ENCODE measurements at regions not wholly inside any gene's neighbourhood (a gene's known extent, or its start where the extent isn't known, plus 50 kb on each side); places are given as distances from the start of the nearest gene placed in this dataset.

GRCh38 chr16:85483424-85483823, 129.7 kb upstream of the GSE1 start:
- no TSS peak for BruUV-seq (replicated peaks)
- ATAC-seq (no peak), DNase-seq (ENCODE audit: low read depth, low spot score) (no peak)
- H3K9me3 ChIP-seq (ENCODE audit: control insufficient read depth, insufficient read depth, low read depth, low read length) = no peaks in the 10 kb centered on the region
- ChIA-PET POLR2A (no interaction called here), CTCF (no interaction called here)
- intact Hi-C loops (cut with micrococcal nuclease; ENCODE audit: unreplicated experiment) = no loop called here
- TF ChIP-seq POLR2AphosphoS5 (IDR thresholded peaks at IDR 0.05; ENCODE audit: low read depth, low read length) (no peak), SIN3A (IDR thresholded peaks at IDR 0.05; ENCODE audit: borderline replicate concordance, insufficient read depth, low read depth, low read length) (no peak), REST (IDR thresholded peaks at IDR 0.05; ENCODE audit: insufficient read depth in 1 of 2, low read depth in 2 of 2, low read length in 1 of 2) (no peak), TCF7L2 (IDR thresholded peaks at IDR 0.05; ENCODE audit: low read depth, low read length) (no peak), CTCF (IDR thresholded peaks at IDR 0.05) (no peak)
- H3K36me3 ChIP-seq (ENCODE audit: control insufficient read depth, insufficient read depth, low read length) = no peaks in the 10 kb centered on the region
- in situ Hi-C loops (cut with HindIII; ENCODE audit: low pct_unique_long_range_greater_than_20kb, low sequenced_read_pairs) = no loop called here
- no peak overlapping the region for H3K4me3 ChIP-seq (ENCODE audit: low read depth in 2 of 2, low read length in 2 of 2)
- H3K27ac ChIP-seq (ENCODE audit: low read length) = no peak overlapping the region
- H3K4me1 ChIP-seq (ENCODE audit: control insufficient read depth, insufficient read depth, low read length) = no peaks in the 10 kb centered on the region
- no peaks in the 10 kb centered on the region for H3K27me3 ChIP-seq (ENCODE audit: control insufficient read depth, insufficient read depth, low read length)

GRCh38 chr16:85484347-85485300, 128.5 kb upstream of the GSE1 start:
- BruUV-seq (replicated peaks) = no TSS peak
- Histone ChIP-seq H3K9me3 (ENCODE audit: control insufficient read depth, insufficient read depth, low read depth, low read length) (no peaks in the 10 kb centered on the region), H3K4me3 (ENCODE audit: low read depth in 2 of 2, low read length in 2 of 2) (no peak overlapping the region), H3K27me3 (ENCODE audit: control insufficient read depth, insufficient read depth, low read length) (no peaks in the 10 kb centered on the region), H3K27ac (ENCODE audit: low read length) (no peak overlapping the region), H3K4me1 (ENCODE audit: control insufficient read depth, insufficient read depth, low read length) (no peaks in the 10 kb centered on the region), H3K36me3 (ENCODE audit: control insufficient read depth, insufficient read depth, low read length) (no peaks in the 10 kb centered on the region)
- no peak for DNase-seq (ENCODE audit: low read depth, low spot score)
- ChIA-PET CTCF (no interaction called here), POLR2A (no interaction called here)
- intact Hi-C loops (cut with micrococcal nuclease; ENCODE audit: unreplicated experiment) (no loop called here), in situ Hi-C loops (cut with HindIII; ENCODE audit: low pct_unique_long_range_greater_than_20kb, low sequenced_read_pairs) (no loop called here)
- no peak for TF ChIP-seq REST (IDR thresholded peaks at IDR 0.05; ENCODE audit: insufficient read depth in 1 of 2, low read depth in 2 of 2, low read length in 1 of 2)
- TF ChIP-seq CTCF (IDR thresholded peaks at IDR 0.05) = no peak
- TF ChIP-seq SIN3A (IDR thresholded peaks at IDR 0.05; ENCODE audit: borderline replicate concordance, insufficient read depth, low read depth, low read length) = no peak
- no peak for TF ChIP-seq POLR2AphosphoS5 (IDR thresholded peaks at IDR 0.05; ENCODE audit: low read depth, low read length)
- TF ChIP-seq TCF7L2 (IDR thresholded peaks at IDR 0.05; ENCODE audit: low read depth, low read length) = no peak
- ATAC-seq = no peak
